IMR-90 (cell line): ENCODE measurements at regions not wholly inside any gene's neighbourhood (a gene's known extent, or its start where the extent isn't known, plus 50 kb on each side); places are given as distances from the start of the nearest gene placed in this dataset.

Experiments
- ELK1 ChIP-seq: fragments of 150-350 bp; IDR thresholded peaks from 2 replicates; pipeline ENCODE4 v1.6.1; 2016; ENCODE audit warnings: low read depth, mild to moderate bottlenecking, low read length, moderate library complexity, borderline replicate concordance
- FOS ChIP-seq: fragments of 150-350 bp; IDR thresholded peaks from 2 replicates; pipeline ENCODE4 v1.6.1; 2016; ENCODE audit warnings: low read depth, low read length
- POLR2A ChIP-seq: IDR thresholded peaks from 2 replicates; pipeline ENCODE4 v1.6.1; 2012; ENCODE audit warnings: mild to moderate bottlenecking, low read depth, low read length
- RAD21 ChIP-seq: IDR thresholded peaks from 2 replicates; pipeline ENCODE4 v1.6.1; 2012; ENCODE audit warnings: low read length, improper control_type of control experiment
- USF2 ChIP-seq: fragments of 150-350 bp; IDR thresholded peaks from 2 replicates; pipeline ENCODE4 v1.6.1; 2017; ENCODE audit warnings: mild to moderate bottlenecking, antibody characterized with exemption, low read length, low read depth

GRCh38 chr13:70932511-70932910 is 824.3 kb upstream of the KLHL1 start:
- no peak for TF ChIP-seq RAD21
- TF ChIP-seq POLR2A = no peak
- no peak for TF ChIP-seq ELK1
- no peak for TF ChIP-seq FOS
- no peak for TF ChIP-seq USF2
